Right renal pelvis (tissue), 4 donors: ENCODE measurements at regions not wholly inside any gene's neighbourhood (a gene's known extent, or its start where the extent isn't known, plus 50 kb on each side); places are given as distances from the start of the nearest gene placed in this dataset.

Source experiments
- DNase-seq, 4 donors: peaks; one replicate each; pipeline ENCODE4 v3.0.0-alpha.2; 2013; ENCODE audit warnings: low read depth in 4 of 4, low spot score in 3 of 4, missing footprints in 1 of 4

DNA sequence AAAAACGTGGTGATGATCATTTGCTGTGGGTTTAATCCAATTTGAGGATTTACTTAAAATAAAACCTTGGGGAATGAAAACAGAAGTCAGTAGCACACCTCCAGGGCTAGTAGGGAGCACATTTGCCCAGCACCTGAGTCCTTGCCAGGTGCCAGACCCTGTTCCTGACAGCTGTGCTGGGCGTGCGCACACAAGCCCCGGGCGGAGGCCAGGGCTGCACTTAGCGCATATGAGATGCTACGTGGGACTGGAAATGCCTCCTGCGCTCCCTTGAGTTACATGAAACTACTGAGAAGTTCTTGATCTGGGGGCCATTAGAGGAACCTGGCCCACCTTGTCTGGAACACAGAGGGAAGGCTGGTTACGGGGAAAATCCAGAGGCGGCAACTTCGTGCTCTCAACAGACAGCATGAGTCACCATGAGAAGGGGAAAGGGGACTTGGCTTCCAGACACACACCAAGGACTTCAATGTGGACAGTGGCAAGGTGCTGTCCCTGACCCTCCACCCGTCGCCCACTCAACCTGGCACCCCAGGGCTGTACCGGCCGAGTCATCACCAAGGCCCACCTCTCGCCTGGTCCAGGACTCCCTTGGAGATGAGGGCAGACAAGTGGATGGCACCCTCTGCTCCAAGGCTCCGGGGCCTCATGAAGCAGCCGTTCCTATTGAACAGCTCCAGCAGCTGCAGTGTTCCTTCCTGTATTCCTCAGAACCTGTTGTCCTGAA, 1468.6 kb downstream of the BRD1 start:
- no peak for DNase-seq

DNA sequence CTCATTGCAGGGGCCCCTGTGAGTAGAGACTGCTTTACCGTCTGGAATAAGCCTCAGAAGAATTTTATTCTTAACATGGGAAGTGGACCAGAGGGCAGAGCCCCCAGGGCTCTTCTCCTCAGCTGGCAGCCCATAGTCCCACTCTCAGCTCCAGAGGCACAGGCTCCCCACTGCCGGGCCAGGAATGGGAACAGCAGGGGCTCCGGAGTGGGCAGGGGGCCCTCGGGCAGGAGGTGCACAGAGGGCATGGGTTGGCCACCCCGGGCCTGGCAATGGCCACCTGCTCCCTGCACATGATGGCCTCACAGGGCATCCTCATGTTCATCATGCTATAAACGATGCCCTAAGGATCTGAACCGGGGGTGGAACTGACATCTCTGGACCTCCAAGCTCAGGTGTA, 1469.7 kb downstream of the BRD1 start:
- DNase-seq: no peak

DNA sequence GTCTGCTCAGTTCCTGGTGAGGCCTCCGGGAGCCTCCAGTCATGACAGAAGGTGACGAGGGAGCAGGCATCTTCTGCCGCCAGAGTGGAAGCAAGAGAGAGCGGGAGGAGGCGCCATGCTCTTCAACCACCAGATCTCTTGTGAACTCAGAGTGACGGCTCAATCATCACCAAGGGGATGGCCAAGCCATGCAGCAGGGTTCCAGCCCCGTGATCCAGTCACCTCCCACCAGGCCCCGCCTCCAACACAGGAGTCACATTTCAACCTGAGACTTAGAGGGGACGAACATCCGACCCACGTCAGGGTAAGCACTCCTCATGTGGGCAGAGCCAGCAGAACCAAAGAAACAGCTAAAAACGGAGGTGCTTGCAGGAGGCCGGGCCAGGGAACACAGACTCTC, 1470.5 kb downstream of the BRD1 start:
- no peak for DNase-seq

DNA sequence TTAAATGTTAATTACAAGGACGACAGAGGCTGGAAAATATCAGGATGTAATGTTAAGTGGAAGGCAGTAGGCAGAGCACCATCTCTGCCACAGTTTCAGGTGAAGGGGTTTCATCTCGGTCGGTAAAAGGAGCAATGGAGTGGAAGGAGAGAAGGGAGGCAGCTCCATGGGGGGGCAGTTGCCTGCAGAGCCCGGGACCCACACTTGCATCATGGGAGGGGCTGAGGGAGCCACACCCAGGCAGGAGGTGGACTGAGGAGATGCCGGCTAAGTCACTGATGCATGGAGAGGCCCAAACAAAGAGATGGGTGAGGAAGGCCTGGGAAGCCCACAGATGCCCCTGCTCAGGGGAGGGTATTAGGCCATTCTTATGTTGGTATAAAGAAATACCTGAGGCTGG, 1470.9 kb downstream of the BRD1 start:
- no peak for DNase-seq

DNA sequence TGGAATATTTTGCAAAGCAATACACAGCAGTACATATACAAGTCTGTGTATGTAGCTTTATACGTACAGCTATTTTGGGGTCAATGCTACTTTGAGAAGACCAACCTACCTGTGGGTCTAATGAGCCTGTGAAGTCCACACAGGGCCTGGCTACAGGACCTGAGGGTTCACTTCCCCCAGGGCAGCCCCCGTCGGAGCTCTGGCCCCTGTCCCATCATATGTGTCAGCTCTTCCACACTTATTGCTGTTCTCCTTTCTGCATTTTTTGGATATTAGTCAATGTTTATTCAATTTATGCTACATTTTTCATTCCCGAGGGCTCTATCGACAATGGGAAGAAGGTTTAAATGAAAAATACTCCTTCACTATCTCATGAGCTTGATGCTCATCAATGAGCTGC, 1473.6 kb downstream of the BRD1 start:
- no peak for DNase-seq

DNA sequence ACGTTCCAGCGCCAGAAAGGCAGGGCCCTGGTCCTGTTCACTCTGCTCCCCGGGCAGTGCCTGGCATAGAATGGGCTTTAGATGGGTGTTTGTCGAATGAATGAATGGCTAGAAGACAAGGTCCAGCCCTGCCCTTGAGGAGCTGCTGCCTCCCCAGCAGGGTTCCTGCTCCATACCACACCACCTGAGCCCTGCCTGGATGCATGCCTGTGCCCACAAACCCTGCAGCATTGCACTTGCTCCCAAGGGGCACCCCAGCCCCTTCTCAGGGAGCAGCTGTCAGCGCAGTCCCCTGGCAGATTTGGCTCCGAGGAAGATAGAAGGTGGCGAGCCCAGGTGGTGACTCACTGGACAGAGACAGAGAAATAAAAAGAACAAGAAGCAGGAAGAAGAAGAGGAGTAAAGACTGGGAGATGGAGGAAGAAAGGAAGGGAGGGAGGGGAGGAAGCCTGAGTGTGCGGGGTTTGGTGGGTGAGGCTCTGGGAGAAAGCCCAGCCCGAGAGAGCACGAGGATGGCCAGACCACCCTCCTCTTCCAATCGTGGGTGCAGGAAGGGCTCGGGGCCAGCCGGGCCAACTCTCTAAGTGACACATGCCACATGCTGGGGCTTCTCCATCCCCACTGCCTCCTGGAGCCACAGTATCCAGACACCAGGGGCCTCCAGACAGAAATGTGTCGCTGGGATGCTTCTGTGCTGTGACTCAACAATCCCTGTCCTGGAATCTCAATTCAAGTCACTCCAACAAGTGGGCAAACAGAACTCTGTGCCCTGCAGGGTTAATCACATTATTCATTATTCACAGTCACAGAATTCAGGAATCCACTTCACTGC, 1474.3 kb downstream of the BRD1 start:
- DNase-seq: no peak

DNA sequence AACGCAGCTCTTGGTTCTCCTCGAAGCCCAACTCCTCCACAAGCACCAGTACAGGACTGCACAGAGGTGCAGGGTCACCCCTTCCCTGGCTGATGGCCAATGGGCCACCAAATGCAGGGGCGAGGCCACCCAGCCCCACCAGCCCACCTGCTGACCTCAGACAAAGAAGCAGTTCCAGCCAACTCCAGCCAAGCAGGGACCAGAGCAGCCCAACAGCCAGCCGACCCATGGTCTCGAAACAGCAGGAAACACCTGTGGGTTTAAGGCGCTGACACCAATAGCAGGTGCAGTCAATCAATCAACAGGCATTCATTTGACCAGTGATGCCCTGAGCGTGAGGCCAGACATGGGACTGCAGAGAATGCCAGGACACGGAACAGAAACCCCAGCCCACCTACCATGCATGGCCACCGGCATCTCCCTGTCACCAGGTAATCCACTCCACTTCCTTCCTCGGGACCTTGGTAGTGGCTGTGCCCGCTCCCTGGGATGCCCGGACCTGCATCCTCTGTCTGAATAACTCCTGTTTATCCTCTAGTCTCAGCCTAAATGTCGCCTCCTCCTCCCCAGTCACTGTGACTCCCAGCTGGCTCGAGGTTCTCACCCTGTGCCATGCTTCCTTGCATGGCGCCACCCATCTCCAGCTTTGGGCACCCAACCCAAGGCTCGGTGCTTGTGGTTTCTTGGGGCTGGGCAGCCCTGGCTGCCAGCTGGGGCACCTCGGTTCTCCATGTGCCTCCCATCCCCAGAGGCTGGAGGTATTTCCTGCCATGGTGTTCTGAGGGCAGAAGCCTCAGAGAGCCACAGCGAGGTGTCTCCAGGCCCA, 1475.4 kb downstream of the BRD1 start:
- DNase-seq: no peak

DNA sequence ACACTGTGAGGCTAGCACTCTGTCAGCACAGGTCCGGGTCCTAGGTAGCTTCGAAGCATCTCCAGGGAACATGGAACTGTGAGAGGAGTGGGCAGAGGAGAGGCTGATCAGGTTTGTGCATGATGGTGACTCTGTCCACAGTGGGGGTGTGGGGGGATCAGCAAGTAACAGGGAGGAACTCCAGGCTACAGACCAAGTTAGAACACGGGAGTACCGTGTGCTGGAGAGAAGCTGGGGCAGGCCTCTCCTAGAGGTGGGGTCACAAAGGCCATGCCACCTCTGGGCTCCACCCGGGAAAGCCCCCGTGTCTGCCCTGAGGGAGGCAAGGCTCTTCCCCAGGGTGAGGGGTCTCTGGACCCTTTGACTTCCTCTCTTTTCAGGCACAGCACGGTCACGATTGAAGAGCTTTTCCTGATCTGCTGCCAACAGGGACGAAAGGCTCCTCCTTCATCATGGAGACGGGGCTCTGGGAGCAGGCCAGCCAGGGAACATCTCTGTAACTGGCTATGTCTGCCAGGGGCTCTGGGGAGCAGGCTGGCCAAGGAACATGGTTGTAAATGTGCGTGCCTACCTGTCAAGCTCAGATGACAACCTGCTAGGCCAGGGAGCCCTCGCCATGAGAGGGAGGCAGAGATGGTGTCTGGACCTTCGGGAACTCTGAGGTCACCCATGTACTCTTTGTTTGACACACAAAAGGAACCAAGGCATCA, 1476.1 kb downstream of the BRD1 start:
- no peak for DNase-seq

DNA sequence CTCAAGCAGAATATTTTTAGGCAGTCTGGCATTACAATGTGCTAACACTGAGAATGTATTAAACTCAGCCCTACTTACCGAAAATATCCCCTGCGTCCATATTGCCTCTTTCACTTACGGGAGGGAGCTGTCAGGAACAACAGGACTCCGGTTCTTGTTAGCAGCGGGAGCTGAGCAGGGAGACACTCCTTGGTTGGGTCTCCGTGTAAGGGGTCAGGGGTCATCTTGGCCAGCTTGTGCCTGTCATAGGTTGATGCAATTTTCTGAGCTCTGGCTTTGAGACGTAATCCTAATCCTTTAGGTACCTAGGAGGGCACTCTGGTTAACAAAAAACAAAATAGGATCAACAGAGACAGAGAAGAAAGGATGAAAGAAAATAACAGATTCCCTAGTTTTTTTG, 1477.2 kb downstream of the BRD1 start:
- DNase-seq: no peak

DNA sequence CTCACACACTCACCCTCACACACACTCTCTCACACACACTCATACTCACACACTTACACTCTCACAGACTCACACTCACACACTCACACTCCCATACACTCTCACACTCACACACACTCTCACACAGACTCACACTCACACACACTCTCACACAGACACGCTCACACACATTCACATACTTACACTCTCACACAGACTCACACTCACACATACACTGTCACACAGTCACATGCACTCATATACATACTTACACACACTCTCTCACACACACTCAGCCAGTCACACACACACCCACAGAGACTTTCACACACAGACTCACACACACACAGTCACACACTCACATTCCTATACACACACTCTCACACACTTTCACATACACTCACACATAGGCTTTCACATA, 1478.8 kb downstream of the BRD1 start:
- no peak for DNase-seq

DNA sequence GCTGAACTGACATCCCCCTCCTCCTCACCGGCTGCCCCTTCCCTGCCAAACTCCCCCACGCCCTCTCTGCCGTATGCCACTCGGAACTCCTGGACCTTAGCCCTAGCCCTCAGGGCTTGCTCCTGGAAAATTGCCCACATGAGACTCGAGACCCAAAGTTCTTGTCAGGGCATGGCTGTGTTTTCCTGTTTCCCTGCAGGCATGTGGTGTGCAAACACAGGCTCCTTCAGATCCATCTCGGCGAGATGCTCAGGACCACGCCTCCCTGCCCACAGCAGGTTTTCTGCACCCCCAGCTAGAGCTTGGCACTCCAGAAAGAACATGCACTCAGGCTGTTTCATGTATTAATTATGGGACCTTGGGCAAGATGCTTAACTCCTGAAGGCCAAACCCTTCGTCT, 1480.4 kb downstream of the BRD1 start:
- DNase-seq: no peak

DNA sequence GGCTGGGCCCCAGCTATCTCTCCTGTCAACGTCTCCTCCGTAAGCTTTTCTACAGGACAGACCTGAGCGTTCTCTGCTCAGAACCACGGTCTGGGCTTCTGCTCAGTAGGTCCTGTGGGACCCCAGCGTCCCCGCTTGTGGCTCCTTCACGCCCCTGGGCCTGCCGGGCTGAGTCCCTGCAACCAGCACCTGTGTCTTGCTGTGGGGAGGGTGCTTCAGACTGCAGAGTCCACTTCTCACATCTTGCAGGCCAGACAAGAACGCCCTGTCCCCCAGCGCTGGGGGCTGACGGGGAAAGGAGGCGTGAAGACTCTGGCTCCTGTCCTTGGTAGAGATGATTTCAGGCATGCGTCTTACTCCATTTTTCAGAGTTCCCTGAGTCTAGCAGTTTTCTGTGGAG, 1480.8 kb downstream of the BRD1 start:
- no peak for DNase-seq

DNA sequence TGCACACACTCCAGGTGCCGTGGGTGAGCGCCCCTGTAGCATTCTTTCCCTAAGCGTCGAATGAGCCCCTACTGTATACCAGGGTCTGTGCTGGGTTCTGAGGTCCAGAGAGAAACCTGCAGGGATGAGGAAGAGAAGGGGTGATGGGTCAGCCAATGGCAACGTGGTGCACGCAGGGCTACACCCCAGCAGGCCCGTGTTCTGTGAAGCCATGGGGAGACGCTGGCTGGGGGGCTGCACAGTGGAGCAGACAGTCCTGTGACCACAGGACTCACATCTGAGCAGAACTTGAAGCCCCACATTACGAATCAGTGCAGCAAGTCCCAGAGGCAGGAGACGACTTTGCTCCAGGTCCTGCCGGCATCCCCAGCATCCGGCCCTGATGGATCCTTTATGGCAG, 1481.4 kb downstream of the BRD1 start:
- DNase-seq: no peak

DNA sequence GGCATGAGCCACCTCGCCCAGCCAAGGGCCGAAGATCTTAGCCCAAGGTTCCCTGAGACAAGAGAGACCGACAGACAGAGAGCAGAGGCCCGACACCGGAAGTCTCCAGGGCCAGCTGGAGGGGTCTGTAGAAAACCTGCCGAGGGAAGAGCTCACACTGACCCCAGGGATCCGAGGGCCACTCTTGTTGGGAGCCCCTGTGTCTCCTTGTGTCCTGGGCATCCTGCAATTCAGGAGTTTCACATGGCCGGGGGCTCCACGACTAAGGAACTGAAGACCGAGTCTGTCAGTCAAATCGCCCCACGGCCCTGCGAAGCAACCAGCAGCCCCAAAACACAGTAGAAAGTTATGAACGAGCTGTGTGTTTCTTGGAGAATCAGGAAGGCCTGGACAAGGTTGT, 1482.0 kb downstream of the BRD1 start:
- no peak for DNase-seq

DNA sequence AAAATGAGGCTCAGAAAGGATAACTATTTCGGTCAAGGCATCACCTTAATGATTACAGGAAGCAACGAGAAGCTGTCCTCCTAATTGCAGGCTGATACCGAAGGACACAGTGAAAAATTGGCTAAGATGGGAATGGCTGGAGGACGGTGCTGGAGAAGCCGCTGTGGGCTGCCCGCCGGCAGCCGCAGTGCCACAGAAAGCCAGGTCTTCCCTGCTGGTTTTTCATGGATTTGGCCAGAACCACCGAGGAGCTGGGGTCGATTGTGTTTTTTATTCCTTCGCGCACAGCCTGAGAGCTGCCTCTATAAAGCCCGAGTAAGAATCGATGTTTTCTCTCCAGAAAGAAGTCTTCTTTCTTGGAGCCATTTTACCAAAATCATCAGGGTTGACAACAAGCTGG, 1484.2 kb downstream of the BRD1 start:
- no peak for DNase-seq

DNA sequence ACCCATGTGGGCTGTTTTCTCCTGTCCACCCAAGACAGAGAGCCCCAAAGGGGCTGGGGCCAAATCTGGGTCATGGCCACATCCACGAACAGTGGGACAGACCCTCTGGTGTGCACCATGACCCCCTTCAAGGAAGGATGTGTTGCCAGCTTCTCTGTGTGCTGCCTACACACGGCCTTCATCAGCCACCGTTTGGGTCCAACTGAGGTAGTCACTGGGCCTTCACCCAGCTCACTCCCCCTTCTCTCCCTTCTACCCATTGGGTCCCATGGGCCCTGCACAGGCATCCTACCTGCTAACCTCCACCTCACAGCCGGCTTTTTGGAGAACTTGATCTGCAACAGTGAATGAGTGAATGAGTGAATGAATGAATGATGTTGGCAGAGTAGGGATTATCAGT, 1484.9 kb downstream of the BRD1 start:
- DNase-seq: no peak

DNA sequence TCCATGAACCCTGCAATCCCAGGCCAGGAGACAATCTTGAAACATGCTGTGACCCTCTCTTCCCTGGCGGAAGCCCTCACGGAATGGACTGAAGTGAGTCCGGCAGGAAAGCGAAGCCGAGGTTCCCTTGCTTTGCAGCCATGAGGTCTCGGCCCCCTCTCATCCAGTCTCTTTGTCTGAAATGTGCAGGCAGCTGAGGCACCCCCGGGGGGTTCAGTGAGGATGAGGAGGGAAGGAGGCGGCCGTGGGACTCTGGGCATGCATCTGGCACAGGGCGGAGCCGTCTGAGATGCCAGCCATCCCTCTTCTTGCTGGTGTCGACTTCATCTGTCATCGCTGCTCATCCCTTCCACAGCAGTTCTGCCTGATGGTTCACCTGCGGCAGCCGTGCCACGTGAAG, 1485.7 kb downstream of the BRD1 start:
- no peak for DNase-seq

DNA sequence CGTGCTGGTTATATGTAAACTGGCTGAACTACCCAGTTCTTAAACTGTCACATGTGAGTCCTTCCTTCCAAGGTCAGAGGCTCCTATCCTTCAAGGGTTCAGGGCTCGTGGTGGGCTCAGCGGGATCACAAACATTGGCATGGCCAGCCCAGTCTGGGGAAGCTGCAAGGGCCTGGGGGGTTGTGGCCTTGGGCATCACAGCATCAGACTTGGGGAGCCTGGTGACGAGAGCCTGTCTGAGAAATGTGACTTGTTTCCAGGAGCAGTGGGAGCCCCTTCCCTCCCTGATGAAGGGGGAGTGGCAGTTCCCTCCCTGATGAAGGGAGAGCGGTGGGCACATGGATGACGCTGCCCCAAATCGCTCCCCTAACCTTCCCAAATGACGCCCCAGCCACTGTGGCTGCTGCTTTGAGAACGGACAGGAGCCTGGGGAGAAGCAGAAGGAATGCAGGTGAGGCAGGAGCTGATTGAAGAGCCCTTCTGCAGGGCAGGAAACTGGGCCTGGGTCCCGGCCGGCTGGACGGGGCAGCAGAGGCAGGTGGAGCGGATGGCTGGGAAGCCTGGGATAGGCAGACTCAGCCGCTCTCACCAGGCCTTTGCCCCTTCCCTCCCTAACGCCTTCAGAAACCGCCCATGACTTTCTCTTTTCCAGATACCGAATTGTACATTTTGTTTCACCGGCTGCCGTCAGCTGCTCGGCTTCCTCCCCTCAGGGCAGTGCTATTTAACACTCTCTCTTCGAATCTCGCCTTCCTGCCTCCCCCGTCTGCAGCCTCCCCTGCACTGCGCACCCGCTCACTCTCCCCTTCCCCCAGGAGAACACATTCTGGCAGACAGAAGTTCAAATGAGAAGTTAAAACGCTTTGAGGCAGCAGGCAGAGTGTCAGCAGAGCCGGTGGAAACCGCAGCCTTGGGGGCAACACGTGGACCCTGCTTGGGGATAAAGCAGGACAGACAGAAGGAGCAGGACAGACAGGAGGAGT, 1486.7 kb downstream of the BRD1 start:
- peak in 3 of 4 donors; percentile 20 to 29 (median 28) for DNase-seq

DNA sequence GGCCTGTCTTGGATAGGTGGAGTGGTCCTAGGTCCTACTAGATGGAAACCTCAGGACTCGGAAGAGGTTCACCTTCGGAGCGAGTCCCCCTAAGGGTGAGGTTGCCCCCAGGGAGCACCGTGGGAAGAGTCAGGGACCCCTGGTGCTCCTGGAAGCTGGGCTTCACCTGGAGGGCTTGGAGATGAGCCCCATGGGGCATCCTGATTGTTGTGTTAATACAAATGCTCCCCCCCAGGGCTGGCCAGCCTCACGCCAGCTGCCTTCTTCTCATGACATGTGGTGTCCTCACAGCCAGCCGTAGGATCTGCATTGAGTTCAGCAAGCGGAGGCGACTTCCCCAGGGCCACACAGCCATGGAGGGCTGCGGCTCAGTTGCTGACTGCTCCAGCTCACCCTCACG, 1487.5 kb downstream of the BRD1 start:
- DNase-seq: no peak
